Keratinocyte (primary cell): ENCODE measurements at regions not wholly inside any gene's neighbourhood (a gene's known extent, or its start where the extent isn't known, plus 50 kb on each side); places are given as distances from the start of the nearest gene placed in this dataset.

Experiments
- CTCF ChIP-seq, 3 experiments: IDR thresholded peaks in 1 of 3; conservative IDR thresholded peaks in 1 of 3; optimal IDR thresholded peaks in 1 of 3; 2 replicates in 2 of 3; 3 replicates in 1 of 3; pipeline versions ENCODE3 to v1.5.1; 2011; ENCODE audit warnings: low read length in 3 of 3, mild to moderate bottlenecking in 3 of 3, moderate library complexity in 2 of 3, control low read depth in 1 of 3, inconsistent platforms in 1 of 3; ENCODE audit not compliant: insufficient read depth in 2 of 3; ENCODE audit errors: extremely low read depth in 1 of 3
- EZH2 ChIP-seq: IDR thresholded peaks from one replicate; pipeline ENCODE4 v1.6.1; 2012; ENCODE audit warnings: inconsistent platforms, mild to moderate bottlenecking, low read length, moderate library complexity

GRCh38 chr10:27388761-27389399, 115.2 kb upstream of the RAB18 start:
- TF ChIP-seq CTCF (optimal IDR thresholded peaks at IDR 0.05 in 1 of 3, IDR thresholded peaks at IDR 0.05 in 1 of 3, conservative IDR thresholded peaks at IDR 0.05 in 1 of 3; ENCODE audit: extremely low read depth in 1 of 3, insufficient read depth in 2 of 3, low read length in 3 of 3), result no peak
- no peak for TF ChIP-seq EZH2
